ENCODE measurements at regions not wholly inside any gene's neighbourhood (a gene's known extent, or its start where the extent isn't known, plus 50 kb on each side); places are given as distances from the start of the nearest gene placed in this dataset.
"Not testable (repeated sequence)": the region's sequence is repeated elsewhere in the genome, so short reads cannot be mapped to it uniquely, and the experiment has no call there.

DNA sequence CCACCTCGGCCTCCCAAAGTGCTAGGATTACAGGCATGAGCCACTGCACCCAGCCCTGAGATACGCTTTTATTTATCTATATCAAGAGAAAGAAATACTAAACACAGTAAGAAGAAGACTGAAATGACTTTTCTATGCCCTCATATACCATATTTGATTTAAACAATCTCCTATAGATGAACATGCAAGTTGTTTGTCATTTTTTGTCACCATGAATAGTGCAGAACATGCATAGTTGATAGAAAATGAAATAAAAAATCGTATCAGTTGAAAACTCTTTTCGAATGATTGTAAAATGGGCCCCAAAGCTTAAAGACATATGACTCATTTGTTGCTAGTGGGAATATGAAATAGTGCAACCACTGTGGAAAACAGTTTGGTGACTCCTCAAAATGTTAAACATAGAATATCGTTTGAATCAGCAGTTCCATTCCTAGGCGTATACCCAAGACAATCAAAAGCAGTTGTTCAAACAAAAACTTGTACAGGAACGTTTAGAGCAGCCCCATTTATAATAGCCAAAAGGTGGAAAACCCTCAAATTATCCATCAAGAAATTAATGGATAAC, 61.4 kb upstream of the ANKH start:
- Mint-ChIP-seq H3K27ac (no peak overlapping the region), H3K4me1 (no peaks in the 10 kb centered on the region), H3K27me3 (ENCODE audit: low read depth in 3 of 3) (peaks cover 2 to 5% (median 2%) of the 10 kb centered on the region in 3 donors), H3K4me3 (no peak overlapping the region), H3K9me3 (no peaks in the 10 kb centered on the region), H3K36me3 (no peaks in the 10 kb centered on the region)
- DNase-seq: no peak

DNA sequence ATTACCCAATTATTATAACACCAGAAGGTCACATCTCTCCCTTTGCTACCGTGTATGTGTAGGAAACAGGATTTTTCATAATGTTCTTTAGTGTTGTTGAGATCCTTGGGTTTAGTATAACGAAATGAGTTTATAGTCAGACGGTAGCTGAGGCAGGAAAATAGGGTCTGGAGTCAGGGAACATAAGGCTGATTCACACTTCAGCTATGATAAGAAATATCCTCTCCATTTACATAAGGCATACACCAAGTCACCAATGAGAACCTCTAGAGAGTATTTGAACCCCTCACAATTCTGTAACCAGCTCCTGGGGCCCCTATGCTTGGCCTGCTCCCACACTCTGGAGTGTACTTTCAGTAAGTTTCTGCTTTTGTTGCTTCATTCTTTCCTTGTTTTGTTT, 58.9 kb upstream of the ANKH start:
- H3K4me1 Mint-ChIP-seq: peaks cover 7% of the 10 kb centered on the region in 2 donors
- no peaks in the 10 kb centered on the region for H3K9me3 Mint-ChIP-seq
- H3K36me3 Mint-ChIP-seq: no peaks in the 10 kb centered on the region
- no peak overlapping the region for H3K27ac Mint-ChIP-seq
- DNase-seq: no peak
- peaks cover 0 to 2% (median 0%) of the 10 kb centered on the region in 3 donors for H3K27me3 Mint-ChIP-seq (ENCODE audit: low read depth in 3 of 3)
- no peak overlapping the region for H3K4me3 Mint-ChIP-seq

- H3K27me3 Mint-ChIP-seq (ENCODE audit: low read depth in 3 of 3): no peaks in the 10 kb centered on the region
- H3K4me3 Mint-ChIP-seq: no peak overlapping the region
- no peaks in the 10 kb centered on the region for H3K9me3 Mint-ChIP-seq
- H3K27ac Mint-ChIP-seq: no peak overlapping the region
- H3K36me3 Mint-ChIP-seq: no peaks in the 10 kb centered on the region
- H3K4me1 Mint-ChIP-seq: peaks cover 10 to 11% of the 10 kb centered on the region in 2 donors
- no peak for DNase-seq
Measured at GRCh38 chr5:14929293-14930065, 57.9 kb upstream of the ANKH start.

GRCh38 chr5:14928661-14929060, 57.1 kb upstream of the ANKH start:
- Mint-ChIP-seq H3K4me3 (no peak overlapping the region), H3K27ac (no peak overlapping the region), H3K36me3 (no peaks in the 10 kb centered on the region), H3K27me3 (ENCODE audit: low read depth in 3 of 3) (no peaks in the 10 kb centered on the region), H3K9me3 (no peaks in the 10 kb centered on the region), H3K4me1 (peaks cover 10 to 11% of the 10 kb centered on the region in 2 donors)
- DNase-seq: no peak

DNA sequence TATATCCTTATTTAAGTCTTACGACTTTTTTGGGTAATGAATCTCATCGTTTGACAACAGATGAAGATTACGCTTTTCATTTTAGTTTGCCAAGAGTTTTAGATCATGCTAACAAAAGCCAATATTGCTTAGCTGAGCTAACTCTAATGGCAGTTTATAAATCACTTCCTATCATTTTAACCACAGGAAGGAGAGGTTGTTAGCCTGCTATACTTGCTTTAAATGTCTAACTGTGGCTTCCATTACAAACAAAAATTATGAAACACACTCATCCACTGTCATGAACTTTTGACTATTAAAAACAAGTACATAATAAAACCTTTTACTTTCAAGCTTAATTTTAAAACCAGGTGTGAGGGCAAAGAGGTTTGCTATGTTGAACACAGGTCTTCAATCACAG, 53.7 kb upstream of the ANKH start:
- Mint-ChIP-seq H3K27me3 (ENCODE audit: low read depth in 3 of 3) (peaks cover 0 to 2% (median 2%) of the 10 kb centered on the region in 3 donors), H3K27ac (no peak overlapping the region), H3K36me3 (no peaks in the 10 kb centered on the region), H3K4me3 (no peak overlapping the region), H3K4me1 (peaks cover 10 to 11% of the 10 kb centered on the region in 2 donors), H3K9me3 (no peaks in the 10 kb centered on the region)
- no peak for DNase-seq

GRCh38 chr5:14922952-14923351, 51.4 kb upstream of the ANKH start:
- not testable (repeated sequence) for H3K27me3 Mint-ChIP-seq (ENCODE audit: low read depth in 3 of 3); H3K36me3 Mint-ChIP-seq; H3K27ac Mint-ChIP-seq; H3K4me3 Mint-ChIP-seq; DNase-seq; H3K9me3 Mint-ChIP-seq
- H3K4me1 Mint-ChIP-seq: peaks cover 10 to 11% of the 10 kb centered on the region in 2 donors

DNA sequence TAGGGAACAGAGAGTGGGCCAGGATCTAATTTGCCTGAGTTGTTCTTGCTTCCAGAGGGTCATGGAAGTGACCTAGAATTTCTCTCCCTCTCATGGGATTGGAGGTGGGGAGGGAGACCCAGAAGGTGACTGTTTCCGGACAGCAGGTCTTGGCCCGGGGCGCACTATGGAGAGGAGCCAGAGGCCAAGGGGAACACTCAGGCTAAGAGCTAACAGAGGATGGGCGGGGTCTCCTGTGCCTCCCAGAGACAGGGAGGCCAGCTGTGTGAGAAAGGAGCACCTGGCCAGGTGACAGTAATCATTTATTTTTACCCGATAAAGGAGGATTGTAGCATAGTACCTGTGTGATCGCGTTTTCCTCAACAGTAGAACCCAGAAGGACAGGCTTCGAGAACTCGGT, 50.9 kb upstream of the ANKH start:
- H3K27me3 Mint-ChIP-seq (ENCODE audit: low read depth in 3 of 3): peaks cover 0 to 2% (median 2%) of the 10 kb centered on the region in 3 donors
- H3K27ac Mint-ChIP-seq: no peak overlapping the region
- no peaks in the 10 kb centered on the region for H3K9me3 Mint-ChIP-seq
- H3K4me3 Mint-ChIP-seq: no peak overlapping the region
- DNase-seq: no peak
- peaks cover 10 to 11% of the 10 kb centered on the region in 2 donors for H3K4me1 Mint-ChIP-seq
- H3K36me3 Mint-ChIP-seq: no peaks in the 10 kb centered on the region
